HepG2 (cell line): ENCODE measurements at regions not wholly inside any gene's neighbourhood (a gene's known extent, or its start where the extent isn't known, plus 50 kb on each side); places are given as distances from the start of the nearest gene placed in this dataset.

Source experiments
- ATAC-seq: fragments of 200-7000 bp; cut with Tn5 transposase; 3 replicates; pipeline ENCODE4 v1.9.1; 2020; ENCODE audit warnings: mild to moderate bottlenecking, moderate library complexity
- BruUV-seq: library from RNA; stranded (reverse); fragments of 400-500 nt; replicated peaks from 2 replicates; lab custom pipeline; 2021; lab: Mats Ljungman, UMichigan
- CTCF ChIA-PET: fragments of 300-600 bp; formaldehyde crosslinking; extraction: SDS; loops from one replicate; lab custom pipeline; 2021; ENCODE audit warnings: low total read pairs, inconsistent platforms, low intra/inter-chr PET ratio; lab: Yijun Ruan, JAX
- POLR2A ChIA-PET: fragments of 350-600 bp; sonication (Branson Sonifier 250); formaldehyde crosslinking; loops from one replicate; lab custom pipeline; 2020; ENCODE audit warnings: antibody characterized with exemption, inconsistent platforms; lab: Yijun Ruan, JAX
- DNase-seq: peaks from one replicate; pipeline ENCODE4 v3.0.0-alpha.2; 2015; ENCODE audit warnings: low spot score
- FAIRE-seq: peaks from 3 replicates; lab custom pipeline; 2011; peaks lifted over from hg19 to GRCh38; lab: Jason Lieb, UNC
- H2AFZ ChIP-seq: one replicate; pipeline ENCODE4 v1.6.1; 2011; ENCODE audit warnings: low read length, inconsistent platforms
- H3K27ac ChIP-seq: fragments of 300-600 bp; 3 replicates; pipeline ENCODE4 v1.8.0; 2011; ENCODE audit warnings: mixed run types, mild to moderate bottlenecking, mixed read lengths, low read length, inconsistent platforms; ENCODE audit not compliant: insufficient read depth; ENCODE audit errors: extremely low read length
- H3K27me3 ChIP-seq, 2 experiments: fragments of 200-600 bp in 1 of 2; 2 replicates in 1 of 2; 3 replicates in 1 of 2; pipeline versions ENCODE4 v1.6.0 to v1.8.0; 2011; ENCODE audit warnings: low read length in 2 of 2, mild to moderate bottlenecking in 2 of 2, moderate library complexity in 2 of 2, inconsistent platforms in 1 of 2; ENCODE audit not compliant: insufficient read depth in 2 of 2, control insufficient read depth in 1 of 2
- H3K36me3 ChIP-seq, 2 experiments: fragments of 200-600 bp in 1 of 2; replicated peaks in 1 of 2; 2 replicates in 1 of 2; 3 replicates in 1 of 2; pipeline versions ENCODE4 v1.5.1 to v1.8.0; 2011; ENCODE audit warnings: low read length in 2 of 2, inconsistent platforms in 1 of 2; ENCODE audit not compliant: insufficient read depth in 2 of 2, control insufficient read depth in 1 of 2
- H3K4me1 ChIP-seq: 2 replicates; pipeline ENCODE4 v1.5.1; 2012; ENCODE audit warnings: low read length, inconsistent platforms; ENCODE audit not compliant: insufficient read depth
- H3K4me2 ChIP-seq: 2 replicates; pipeline ENCODE4 v1.6.0; 2011; ENCODE audit warnings: low read depth, low read length, inconsistent platforms
- H3K4me3 ChIP-seq, 3 experiments: fragments of 200-600 bp in 1 of 3; sonication (generic), shearing (Covaris generic) in 1 of 3; replicated peaks in 1 of 3; 2 replicates each; pipeline ENCODE4 v1.5.1; 2011 to 2016; ENCODE audit warnings: low read length in 3 of 3, inconsistent platforms in 2 of 3, low read depth in 2 of 3, mild to moderate bottlenecking in 2 of 3, control low read depth in 1 of 3, mixed read lengths in 1 of 3; ENCODE audit not compliant: insufficient read depth in 1 of 3
- H3K79me2 ChIP-seq: one replicate; pipeline ENCODE4 v1.6.1; 2011; ENCODE audit warnings: low read length, inconsistent platforms; ENCODE audit not compliant: insufficient read depth
- H3K9ac ChIP-seq: 2 replicates; pipeline ENCODE4 v1.6.0; 2011; ENCODE audit warnings: mild to moderate bottlenecking, low read depth, low read length, inconsistent platforms; ENCODE audit not compliant: insufficient read depth
- H3K9me3 ChIP-seq: 2 replicates; pipeline ENCODE4 v1.5.1; 2012; ENCODE audit warnings: mild to moderate bottlenecking, low read length
- H4K20me1 ChIP-seq: 2 replicates; pipeline ENCODE4 v1.6.0; 2011; ENCODE audit warnings: inconsistent platforms, mild to moderate bottlenecking, low read length, moderate library complexity; ENCODE audit not compliant: insufficient read depth
- AKAP8 ChIP-seq: sonication (generic); formaldehyde crosslinking; IDR thresholded peaks from 2 replicates; pipeline ENCODE4 v1.5.1; 2020; ENCODE audit warnings: mild to moderate bottlenecking, missing genetic modification reagents
- IRX3 ChIP-seq: sonication (generic); formaldehyde crosslinking; IDR thresholded peaks from 2 replicates; pipeline ENCODE4 v1.8.1; 2023; ENCODE audit warnings: mild to moderate bottlenecking, low read depth, missing genetic modification reagents, borderline replicate concordance
- ISX ChIP-seq: sonication (generic); formaldehyde crosslinking; conservative IDR thresholded peaks from 2 replicates; pipeline ENCODE4 v1.5.0; 2020; ENCODE audit warnings: missing genetic modification reagents
- KLF9 ChIP-seq: IDR thresholded peaks from 2 replicates; pipeline ENCODE4 v1.6.1; 2016; ENCODE audit warnings: low read depth
- SETDB1 ChIP-seq: sonication (generic); formaldehyde crosslinking; IDR thresholded peaks from 2 replicates; pipeline ENCODE4 v1.5.1; 2020; ENCODE audit warnings: missing genetic modification reagents, mild to moderate bottlenecking, borderline replicate concordance
- SIN3A ChIP-seq: IDR thresholded peaks from 2 replicates; pipeline ENCODE4 v1.6.1; 2011; ENCODE audit warnings: low read depth, mild to moderate bottlenecking, control low read depth, low read length, borderline replicate concordance
- SNAPC2 ChIP-seq: sonication (generic); formaldehyde crosslinking; IDR thresholded peaks from 2 replicates; pipeline ENCODE4 v1.8.1; 2022; ENCODE audit warnings: mild to moderate bottlenecking, missing genetic modification reagents
- SRSF1 ChIP-seq: fragments of 200-400 bp; formaldehyde crosslinking; optimal IDR thresholded peaks from 2 replicates; pipeline ENCODE3; 2017; ENCODE audit warnings: mild to moderate bottlenecking, low read depth, low read length, moderate library complexity
- TEAD3 ChIP-seq: optimal IDR thresholded peaks from 2 replicates; pipeline ENCODE3; 2016; ENCODE audit warnings: borderline replicate concordance
- ZNF558 ChIP-seq: sonication (generic); formaldehyde crosslinking; IDR thresholded peaks from 2 replicates; pipeline ENCODE4 v1.9.0; 2022; ENCODE audit warnings: mild to moderate bottlenecking, missing genetic modification reagents, borderline replicate concordance
- ZNF572 ChIP-seq: sonication (generic); formaldehyde crosslinking; IDR thresholded peaks from 2 replicates; pipeline ENCODE4 v1.5.1; 2020; ENCODE audit warnings: mild to moderate bottlenecking, missing genetic modification reagents
- ZNF768 ChIP-seq: sonication (generic); formaldehyde crosslinking; IDR thresholded peaks from 2 replicates; pipeline ENCODE4 v1.4.0; 2020; ENCODE audit warnings: missing genetic modification reagents
- ZSCAN20 ChIP-seq: sonication (generic); formaldehyde crosslinking; IDR thresholded peaks from 2 replicates; pipeline ENCODE4 v1.4.0; 2020; ENCODE audit warnings: missing genetic modification reagents, mild to moderate bottlenecking, borderline replicate concordance
- WGBS: methylation state at CpG from one replicate; pipeline ENCODE4 v1.1.6; 2017; ENCODE audit warnings: low lambda C conversion rate; 5-methylcytosine and 5-hydroxymethylcytosine counted together
- in situ Hi-C: cut with HindIII; loops from 2 replicates; pipeline ENCODE4 v1.10.0; 2017; ENCODE audit warnings: low pct_unique_long_range_greater_than_20kb; ENCODE audit not compliant: extremely low pct_ligation_motif_present
- intact Hi-C: fragments of 100-400 bp; cut with micrococcal nuclease; formaldehyde crosslinking; loops from one replicate; pipeline ENCODE4 v1.10.0; 2022; ENCODE audit not compliant: unreplicated experiment
- TF ChIP-seq, protein P1 (sequence below): sonication (generic); formaldehyde crosslinking; IDR thresholded peaks from 2 replicates; pipeline ENCODE4 v1.4.0; 2020; ENCODE audit warnings: mild to moderate bottlenecking, missing genetic modification reagents
- TF ChIP-seq, protein P2 (sequence below): sonication (generic); formaldehyde crosslinking; IDR thresholded peaks from 2 replicates; pipeline ENCODE4 v1.8.0; 2022; ENCODE audit warnings: mild to moderate bottlenecking, missing genetic modification reagents, borderline replicate concordance
- TF ChIP-seq, protein P3 (sequence below): sonication (generic); formaldehyde crosslinking; IDR thresholded peaks from 2 replicates; pipeline ENCODE4 v1.4.0; 2020; ENCODE audit warnings: mild to moderate bottlenecking, missing genetic modification reagents
- TF ChIP-seq, protein P4 (sequence below): sonication (generic); formaldehyde crosslinking; IDR thresholded peaks from 2 replicates; pipeline ENCODE4 v1.9.0; 2021; ENCODE audit warnings: mild to moderate bottlenecking, missing genetic modification reagents

DNA sequence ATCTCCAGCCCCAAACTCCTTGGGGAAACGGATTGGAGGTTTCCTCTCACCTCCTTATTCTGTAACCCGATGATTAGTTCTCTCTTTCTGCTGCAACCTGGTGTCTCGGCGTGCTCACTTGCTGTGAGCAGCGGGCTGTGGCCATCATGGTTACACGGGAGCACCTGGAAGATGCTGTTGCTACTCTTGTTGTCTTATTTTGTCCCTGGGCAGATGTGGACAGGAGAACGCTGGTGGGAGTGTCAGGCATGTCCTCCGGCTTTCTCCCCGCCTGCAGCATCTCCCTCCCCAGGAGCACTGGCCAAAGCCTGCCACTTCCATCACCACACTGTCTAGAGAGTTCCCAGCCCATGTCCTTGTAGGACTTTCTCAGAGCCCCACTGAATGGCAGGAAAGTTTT, 211.8 kb upstream of the ZNF536 start:
- Histone ChIP-seq H3K27ac (no peak overlapping the region), H3K36me3 (no peaks in the 10 kb centered on the region), H3K79me2 (no peaks in the 10 kb centered on the region), H4K20me1 (no peaks in the 10 kb centered on the region), H2AFZ (no peak overlapping the region), H3K9me3 (no peaks in the 10 kb centered on the region), H3K4me2 (no peak overlapping the region), H3K27me3 (peaks cover 0 to 9% of the 10 kb centered on the region in 2 experiments; a peak in 3 of 5 replicates), H3K9ac (no peak overlapping the region), H3K4me3 (no peak overlapping the region), H3K4me1 (no peaks in the 10 kb centered on the region)
- BruUV-seq: no TSS peak
- no peak for DNase-seq
- no peak for FAIRE-seq
- TF ChIP-seq SETDB1 (CRISPR knock-in tag) (no peak), ZNF768 (CRISPR knock-in tag) (no peak), SRSF1 (no peak), ZSCAN20 (CRISPR knock-in tag) (no peak), SIN3A (no peak), TEAD3 (CRISPR knock-in tag) (no peak), SNAPC2 (CRISPR knock-in tag) (no peak), KLF9 (CRISPR knock-in tag) (no peak), ZNF558 (no peak), ZNF572 (CRISPR knock-in tag) (no peak), ISX (no peak), AKAP8 (CRISPR knock-in tag) (no peak), IRX3 (CRISPR knock-in tag) (no peak)
- TF ChIP-seq, protein P1, sequence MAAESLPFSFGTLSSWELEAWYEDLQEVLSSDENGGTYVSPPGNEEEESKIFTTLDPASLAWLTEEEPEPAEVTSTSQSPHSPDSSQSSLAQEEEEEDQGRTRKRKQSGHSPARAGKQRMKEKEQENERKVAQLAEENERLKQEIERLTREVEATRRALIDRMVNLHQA (CRISPR knock-in tag): no peak
- TF ChIP-seq, protein P2, sequence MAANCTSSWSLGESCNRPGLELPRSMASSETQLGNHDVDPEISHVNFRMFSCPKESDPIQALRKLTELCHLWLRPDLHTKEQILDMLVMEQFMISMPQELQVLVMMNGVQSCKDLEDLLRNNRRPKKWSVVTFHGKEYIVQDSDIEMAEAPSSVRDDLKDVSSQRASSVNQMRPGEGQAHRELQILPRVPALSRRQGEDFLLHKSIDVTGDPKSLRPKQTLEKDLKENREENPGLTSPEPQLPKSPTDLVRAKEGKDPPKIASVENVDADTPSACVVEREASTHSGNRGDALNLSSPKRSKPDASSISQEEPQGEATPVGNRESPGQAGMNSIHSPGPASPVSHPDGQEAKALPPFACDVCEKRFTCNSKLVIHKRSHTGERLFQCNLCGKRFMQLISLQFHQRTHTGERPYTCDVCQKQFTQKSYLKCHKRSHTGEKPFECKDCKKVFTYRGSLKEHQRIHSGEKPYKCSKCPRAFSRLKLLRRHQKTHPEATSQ (CRISPR knock-in tag): no peak
- TF ChIP-seq, protein P3, sequence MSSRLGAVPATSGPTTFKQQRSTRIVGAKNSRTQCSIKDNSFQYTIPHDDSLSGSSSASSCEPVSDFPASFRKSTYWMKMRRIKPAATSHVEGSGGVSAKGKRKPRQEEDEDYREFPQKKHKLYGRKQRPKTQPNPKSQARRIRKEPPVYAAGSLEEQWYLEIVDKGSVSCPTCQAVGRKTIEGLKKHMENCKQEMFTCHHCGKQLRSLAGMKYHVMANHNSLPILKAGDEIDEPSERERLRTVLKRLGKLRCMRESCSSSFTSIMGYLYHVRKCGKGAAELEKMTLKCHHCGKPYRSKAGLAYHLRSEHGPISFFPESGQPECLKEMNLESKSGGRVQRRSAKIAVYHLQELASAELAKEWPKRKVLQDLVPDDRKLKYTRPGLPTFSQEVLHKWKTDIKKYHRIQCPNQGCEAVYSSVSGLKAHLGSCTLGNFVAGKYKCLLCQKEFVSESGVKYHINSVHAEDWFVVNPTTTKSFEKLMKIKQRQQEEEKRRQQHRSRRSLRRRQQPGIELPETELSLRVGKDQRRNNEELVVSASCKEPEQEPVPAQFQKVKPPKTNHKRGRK (CRISPR knock-in tag): no peak
- TF ChIP-seq, protein P4, sequence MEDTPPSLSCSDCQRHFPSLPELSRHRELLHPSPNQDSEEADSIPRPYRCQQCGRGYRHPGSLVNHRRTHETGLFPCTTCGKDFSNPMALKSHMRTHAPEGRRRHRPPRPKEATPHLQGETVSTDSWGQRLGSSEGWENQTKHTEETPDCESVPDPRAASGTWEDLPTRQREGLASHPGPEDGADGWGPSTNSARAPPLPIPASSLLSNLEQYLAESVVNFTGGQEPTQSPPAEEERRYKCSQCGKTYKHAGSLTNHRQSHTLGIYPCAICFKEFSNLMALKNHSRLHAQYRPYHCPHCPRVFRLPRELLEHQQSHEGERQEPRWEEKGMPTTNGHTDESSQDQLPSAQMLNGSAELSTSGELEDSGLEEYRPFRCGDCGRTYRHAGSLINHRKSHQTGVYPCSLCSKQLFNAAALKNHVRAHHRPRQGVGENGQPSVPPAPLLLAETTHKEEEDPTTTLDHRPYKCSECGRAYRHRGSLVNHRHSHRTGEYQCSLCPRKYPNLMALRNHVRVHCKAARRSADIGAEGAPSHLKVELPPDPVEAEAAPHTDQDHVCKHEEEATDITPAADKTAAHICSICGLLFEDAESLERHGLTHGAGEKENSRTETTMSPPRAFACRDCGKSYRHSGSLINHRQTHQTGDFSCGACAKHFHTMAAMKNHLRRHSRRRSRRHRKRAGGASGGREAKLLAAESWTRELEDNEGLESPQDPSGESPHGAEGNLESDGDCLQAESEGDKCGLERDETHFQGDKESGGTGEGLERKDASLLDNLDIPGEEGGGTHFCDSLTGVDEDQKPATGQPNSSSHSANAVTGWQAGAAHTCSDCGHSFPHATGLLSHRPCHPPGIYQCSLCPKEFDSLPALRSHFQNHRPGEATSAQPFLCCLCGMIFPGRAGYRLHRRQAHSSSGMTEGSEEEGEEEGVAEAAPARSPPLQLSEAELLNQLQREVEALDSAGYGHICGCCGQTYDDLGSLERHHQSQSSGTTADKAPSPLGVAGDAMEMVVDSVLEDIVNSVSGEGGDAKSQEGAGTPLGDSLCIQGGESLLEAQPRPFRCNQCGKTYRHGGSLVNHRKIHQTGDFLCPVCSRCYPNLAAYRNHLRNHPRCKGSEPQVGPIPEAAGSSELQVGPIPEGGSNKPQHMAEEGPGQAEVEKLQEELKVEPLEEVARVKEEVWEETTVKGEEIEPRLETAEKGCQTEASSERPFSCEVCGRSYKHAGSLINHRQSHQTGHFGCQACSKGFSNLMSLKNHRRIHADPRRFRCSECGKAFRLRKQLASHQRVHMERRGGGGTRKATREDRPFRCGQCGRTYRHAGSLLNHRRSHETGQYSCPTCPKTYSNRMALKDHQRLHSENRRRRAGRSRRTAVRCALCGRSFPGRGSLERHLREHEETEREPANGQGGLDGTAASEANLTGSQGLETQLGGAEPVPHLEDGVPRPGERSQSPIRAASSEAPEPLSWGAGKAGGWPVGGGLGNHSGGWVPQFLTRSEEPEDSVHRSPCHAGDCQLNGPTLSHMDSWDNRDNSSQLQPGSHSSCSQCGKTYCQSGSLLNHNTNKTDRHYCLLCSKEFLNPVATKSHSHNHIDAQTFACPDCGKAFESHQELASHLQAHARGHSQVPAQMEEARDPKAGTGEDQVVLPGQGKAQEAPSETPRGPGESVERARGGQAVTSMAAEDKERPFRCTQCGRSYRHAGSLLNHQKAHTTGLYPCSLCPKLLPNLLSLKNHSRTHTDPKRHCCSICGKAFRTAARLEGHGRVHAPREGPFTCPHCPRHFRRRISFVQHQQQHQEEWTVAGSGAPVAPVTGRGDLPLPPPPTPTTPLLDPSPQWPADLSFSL: no peak
- CTCF ChIA-PET: no interaction called here
- intact Hi-C loops (no loop called here), in situ Hi-C loops (no loop called here)
- POLR2A ChIA-PET: no interaction called here
- 3% methylated on average over 8 of the region's 9 CpGs for WGBS
- no peak for ATAC-seq
